Pancreas (tissue), 10 donors: ENCODE measurements at regions not wholly inside any gene's neighbourhood (a gene's known extent, or its start where the extent isn't known, plus 50 kb on each side); places are given as distances from the start of the nearest gene placed in this dataset.

Source experiments
- ATAC-seq, 4 donors: fragments of 200-7000 bp; cut with Tn5 transposase; one replicate each; pipeline versions ENCODE4 v1.8.0 to v1.9.1; 2020; ENCODE audit warnings: mild to moderate bottlenecking in 4 of 4, moderate library complexity in 4 of 4
- DNase-seq, 6 donors: peaks; one replicate each; pipeline ENCODE4 v3.0.0-alpha.2; 2020
- FAIRE-seq: peaks from 2 replicates; lab custom pipeline; 2012; peaks lifted over from hg19 to GRCh38; lab: Jason Lieb, UNC
- H3K27ac ChIP-seq, 4 donors: fragments of 200-600 bp; sonication (generic); 1 replicate in 3 of 4; 2 replicates in 1 of 4; pipeline versions ENCODE4 v1.5.0 to v1.8.0; 2020
- H3K27me3 ChIP-seq, 4 donors: fragments of 200-600 bp; one replicate each; pipeline ENCODE4 v1.8.0; 2021
- H3K36me3 ChIP-seq, 3 donors: fragments of 200-600 bp; sonication (generic) in 1 of 3; one replicate each; pipeline versions ENCODE4 v1.5.0 to v1.8.0; 2020 to 2021
- H3K4me1 ChIP-seq, 3 donors: fragments of 200-600 bp; one replicate each; pipeline ENCODE4 v1.8.0; 2021
- H3K4me3 ChIP-seq, 4 donors: fragments of 200-600 bp; sonication (generic) in 2 of 4; one replicate each; pipeline versions ENCODE4 v1.5.0 to v1.8.0; 2020 to 2021
- H3K9me3 ChIP-seq, 4 donors: fragments of 200-600 bp; one replicate each; pipeline ENCODE4 v1.8.0; 2021
- CTCF ChIP-seq, 4 donors: fragments of 200-600 bp; sonication (generic) in 3 of 4; IDR thresholded peaks; one replicate each; pipeline versions ENCODE4 v1.5.0 to v1.8.0; 2021; ENCODE audit warnings: antibody characterized with exemption in 4 of 4
- WGBS, 2 donors: extraction: QIAGEN DNeasy Blood & Tissue Kit; methylation state at CpG; one replicate each; pipeline ENCODE4 v1.1.7; 2013; 5-methylcytosine and 5-hydroxymethylcytosine counted together
- intact Hi-C, 3 donors: fragments of 100-400 bp; cut with DNase I; formaldehyde crosslinking; loops; one replicate each; pipeline versions ENCODE4 v1.11.1 to v1.14.2; 2022
- donor health status: healthy with polysubstance abuse.
- donor health status: DM: no; HTN: no; CAD: no; lungs with moderate emphysema.
- donor health status: DM: no; HTN: no; CAD: no.
- donor health status: control.
- donor health status: control.
- donor health status: Bipolar disorder and iron deficiency.
- donor health status: DM: yes; HTN: yes; CAD: no.
- donor health status: DM: no; HTN: no; CAD: no.
- donor health status: DM: no; HTN: no; CAD: no.
- donor health status: DM: yes; HTN: yes; CAD: no.

- DNase-seq (no peak), FAIRE-seq (no peak), ATAC-seq (no peak)
- 79 to 82% methylated on average over 19 of the region's 19 CpGs for WGBS, 2 donors
- H3K4me1 ChIP-seq = peaks cover 0 to 7% (median 0%) of the 10 kb centered on the region in 3 donors
- H3K36me3 ChIP-seq = no peaks in the 10 kb centered on the region
- H3K4me3 ChIP-seq = no peak overlapping the region
- no peaks in the 10 kb centered on the region for H3K27me3 ChIP-seq
- no peak for TF ChIP-seq CTCF (IDR thresholded peaks at IDR 0.05)
- intact Hi-C loops = no loop called here
- H3K9me3 ChIP-seq = no peaks in the 10 kb centered on the region
- H3K27ac ChIP-seq = no peak overlapping the region
These were observed 97.7 kb downstream of the HTR5A start for GRCh38 chr7:155167706-155168365.

DNA sequence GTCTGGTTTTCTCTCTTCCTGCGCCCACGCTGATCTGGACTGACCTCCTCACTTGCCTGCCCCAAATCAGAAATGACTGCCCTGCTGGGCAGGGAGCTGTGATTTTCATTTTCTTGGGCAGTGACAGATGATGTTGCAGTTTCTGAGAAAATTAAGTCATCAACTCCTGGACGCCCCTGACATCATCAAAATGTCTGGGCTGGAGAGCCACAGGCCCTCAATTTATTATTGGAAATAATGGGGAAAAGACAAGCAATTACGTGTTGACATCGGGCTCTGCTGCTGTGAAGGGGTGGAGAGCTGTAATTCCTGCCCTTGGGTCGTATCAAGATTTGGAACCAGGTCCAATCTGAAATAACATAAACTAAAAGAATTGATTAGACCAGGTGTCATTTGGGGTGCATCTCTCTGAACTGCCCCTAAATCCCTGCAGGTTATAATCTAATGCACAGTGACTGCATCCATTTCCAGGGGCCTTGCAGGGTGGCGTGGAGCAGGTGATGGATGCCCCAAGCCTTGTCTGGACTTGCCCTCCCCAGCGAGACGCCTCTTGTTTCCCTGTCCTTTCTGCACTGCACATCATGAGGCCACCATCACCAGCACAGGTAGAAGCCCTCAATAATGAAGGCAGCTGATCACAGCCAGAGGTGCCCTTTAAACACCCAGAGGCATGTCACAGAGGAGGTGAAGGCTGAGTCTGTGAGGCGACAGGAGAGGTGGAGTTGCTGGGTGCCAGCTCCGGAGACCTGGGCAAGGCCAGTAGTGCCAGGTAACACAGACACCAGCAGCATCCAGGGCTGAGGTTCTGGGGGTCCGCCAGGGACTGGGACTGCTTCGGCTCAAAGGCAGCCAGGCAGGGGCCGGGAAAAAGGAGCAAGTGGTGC is 98.7 kb downstream of the HTR5A start:
- 79 to 82% methylated on average over 14 of the region's 14 CpGs for WGBS, 2 donors
- H3K4me1 ChIP-seq = no peaks in the 10 kb centered on the region
- no peak for DNase-seq

GRCh38 chr7:155169498-155170065 is 99.5 kb downstream of the HTR5A start:
- FAIRE-seq = no peak
- Histone ChIP-seq H3K36me3 (no peaks in the 10 kb centered on the region), H3K27ac (no peak overlapping the region), H3K4me3 (no peak overlapping the region), H3K9me3 (no peaks in the 10 kb centered on the region), H3K4me1 (no peaks in the 10 kb centered on the region), H3K27me3 (no peaks in the 10 kb centered on the region)
- no peak for TF ChIP-seq CTCF (IDR thresholded peaks at IDR 0.05)
- intact Hi-C loops = no loop called here
- no peak for ATAC-seq
- DNase-seq = no peak
- 69 to 70% methylated on average over 13 of the region's 13 CpGs for WGBS, 2 donors

More for the DNA sequence above, 98.7 kb downstream of the HTR5A start:
- no peaks in the 10 kb centered on the region for H3K9me3 ChIP-seq
- H3K27ac ChIP-seq = no peak overlapping the region
- no peak overlapping the region for H3K4me3 ChIP-seq
- FAIRE-seq (no peak), ATAC-seq (no peak)
- intact Hi-C loops = no loop called here
- no peak for TF ChIP-seq CTCF (IDR thresholded peaks at IDR 0.05)
- no peaks in the 10 kb centered on the region for H3K36me3 ChIP-seq
- H3K27me3 ChIP-seq = no peaks in the 10 kb centered on the region

- H3K27ac ChIP-seq = no peak overlapping the region
- DNase-seq = no peak
- intact Hi-C loops = no loop called here
- FAIRE-seq = no peak
- no peaks in the 10 kb centered on the region for H3K4me1 ChIP-seq
- H3K9me3 ChIP-seq = no peaks in the 10 kb centered on the region
- H3K27me3 ChIP-seq = no peaks in the 10 kb centered on the region
- 70 to 87% methylated on average over 8 of the region's 8 CpGs for WGBS, 2 donors
- no peak for TF ChIP-seq CTCF (IDR thresholded peaks at IDR 0.05)
- ATAC-seq = no peak
- no peak overlapping the region for H3K4me3 ChIP-seq
- H3K36me3 ChIP-seq = no peaks in the 10 kb centered on the region
These were observed 100.2 kb downstream of the HTR5A start for GRCh38 chr7:155170331-155170730.
